HepG2 (cell line): ENCODE measurements at regions not wholly inside any gene's neighbourhood (a gene's known extent, or its start where the extent isn't known, plus 50 kb on each side); places are given as distances from the start of the nearest gene placed in this dataset.

Experiments
- ATAC-seq: fragments of 200-7000 bp; cut with Tn5 transposase; 3 replicates; pipeline ENCODE4 v1.9.1; 2020; ENCODE audit warnings: mild to moderate bottlenecking, moderate library complexity
- BruUV-seq: library from RNA; stranded (reverse); fragments of 400-500 nt; replicated peaks from 2 replicates; lab custom pipeline; 2021; lab: Mats Ljungman, UMichigan
- CTCF ChIA-PET: fragments of 300-600 bp; formaldehyde crosslinking; extraction: SDS; loops from one replicate; lab custom pipeline; 2021; ENCODE audit warnings: low total read pairs, inconsistent platforms, low intra/inter-chr PET ratio; lab: Yijun Ruan, JAX
- POLR2A ChIA-PET: fragments of 350-600 bp; sonication (Branson Sonifier 250); formaldehyde crosslinking; loops from one replicate; lab custom pipeline; 2020; ENCODE audit warnings: antibody characterized with exemption, inconsistent platforms; lab: Yijun Ruan, JAX
- DNase-seq: peaks from one replicate; pipeline ENCODE4 v3.0.0-alpha.2; 2015; ENCODE audit warnings: low spot score
- FAIRE-seq: peaks from 3 replicates; lab custom pipeline; 2011; peaks lifted over from hg19 to GRCh38; lab: Jason Lieb, UNC
- H2AFZ ChIP-seq: one replicate; pipeline ENCODE4 v1.6.1; 2011; ENCODE audit warnings: low read length, inconsistent platforms
- H3K27ac ChIP-seq: fragments of 300-600 bp; 3 replicates; pipeline ENCODE4 v1.8.0; 2011; ENCODE audit warnings: mixed run types, mild to moderate bottlenecking, mixed read lengths, low read length, inconsistent platforms; ENCODE audit not compliant: insufficient read depth; ENCODE audit errors: extremely low read length
- H3K27me3 ChIP-seq, 2 experiments: fragments of 200-600 bp in 1 of 2; 2 replicates in 1 of 2; 3 replicates in 1 of 2; pipeline versions ENCODE4 v1.6.0 to v1.8.0; 2011; ENCODE audit warnings: low read length in 2 of 2, mild to moderate bottlenecking in 2 of 2, moderate library complexity in 2 of 2, inconsistent platforms in 1 of 2; ENCODE audit not compliant: insufficient read depth in 2 of 2, control insufficient read depth in 1 of 2
- H3K36me3 ChIP-seq, 2 experiments: fragments of 200-600 bp in 1 of 2; replicated peaks in 1 of 2; 2 replicates in 1 of 2; 3 replicates in 1 of 2; pipeline versions ENCODE4 v1.5.1 to v1.8.0; 2011; ENCODE audit warnings: low read length in 2 of 2, inconsistent platforms in 1 of 2; ENCODE audit not compliant: insufficient read depth in 2 of 2, control insufficient read depth in 1 of 2
- H3K4me1 ChIP-seq: 2 replicates; pipeline ENCODE4 v1.5.1; 2012; ENCODE audit warnings: low read length, inconsistent platforms; ENCODE audit not compliant: insufficient read depth
- H3K4me2 ChIP-seq: 2 replicates; pipeline ENCODE4 v1.6.0; 2011; ENCODE audit warnings: low read depth, low read length, inconsistent platforms
- H3K4me3 ChIP-seq, 3 experiments: fragments of 200-600 bp in 1 of 3; sonication (generic), shearing (Covaris generic) in 1 of 3; replicated peaks in 1 of 3; 2 replicates each; pipeline ENCODE4 v1.5.1; 2011 to 2016; ENCODE audit warnings: low read length in 3 of 3, inconsistent platforms in 2 of 3, low read depth in 2 of 3, mild to moderate bottlenecking in 2 of 3, control low read depth in 1 of 3, mixed read lengths in 1 of 3; ENCODE audit not compliant: insufficient read depth in 1 of 3
- H3K79me2 ChIP-seq: one replicate; pipeline ENCODE4 v1.6.1; 2011; ENCODE audit warnings: low read length, inconsistent platforms; ENCODE audit not compliant: insufficient read depth
- H3K9ac ChIP-seq: 2 replicates; pipeline ENCODE4 v1.6.0; 2011; ENCODE audit warnings: mild to moderate bottlenecking, low read depth, low read length, inconsistent platforms; ENCODE audit not compliant: insufficient read depth
- H3K9me3 ChIP-seq: 2 replicates; pipeline ENCODE4 v1.5.1; 2012; ENCODE audit warnings: mild to moderate bottlenecking, low read length
- H4K20me1 ChIP-seq: 2 replicates; pipeline ENCODE4 v1.6.0; 2011; ENCODE audit warnings: inconsistent platforms, mild to moderate bottlenecking, low read length, moderate library complexity; ENCODE audit not compliant: insufficient read depth
- ARNTL ChIP-seq: sonication (generic); formaldehyde crosslinking; IDR thresholded peaks from 2 replicates; pipeline ENCODE4 v1.4.0; 2020; ENCODE audit warnings: mild to moderate bottlenecking, missing genetic modification reagents
- DDIT3 ChIP-seq: sonication (generic); formaldehyde crosslinking; IDR thresholded peaks from 2 replicates; pipeline ENCODE4 v1.4.0; 2020; ENCODE audit warnings: mild to moderate bottlenecking, missing genetic modification reagents
- HOXD1 ChIP-seq: sonication (generic); formaldehyde crosslinking; IDR thresholded peaks from 2 replicates; pipeline ENCODE4 v1.5.0; 2020; ENCODE audit warnings: missing genetic modification reagents
- MAFK ChIP-seq, 2 experiments: IDR thresholded peaks in 1 of 2; conservative IDR thresholded peaks in 1 of 2; 2 replicates each; pipeline ENCODE4 v1.6.1; 2011; ENCODE audit warnings: improper control_type of control experiment in 2 of 2, low read length in 2 of 2
- NFKB2 ChIP-seq: sonication (generic); formaldehyde crosslinking; IDR thresholded peaks from 2 replicates; pipeline ENCODE4 v1.4.0; 2020; ENCODE audit warnings: missing genetic modification reagents, borderline replicate concordance
- RFX1 ChIP-seq: fragments of 450-650 bp; IDR thresholded peaks from 2 replicates; pipeline ENCODE4 v1.6.1; 2017
- SATB2 ChIP-seq: sonication (generic); formaldehyde crosslinking; IDR thresholded peaks from 2 replicates; pipeline ENCODE4 v1.5.0; 2020; ENCODE audit warnings: missing genetic modification reagents
- SSRP1 ChIP-seq: IDR thresholded peaks from 2 replicates; pipeline ENCODE4 v1.6.1; 2016; ENCODE audit warnings: control low read depth
- YY1 ChIP-seq: IDR thresholded peaks from 2 replicates; pipeline ENCODE4 v1.6.1; 2011; ENCODE audit warnings: low read length, low read depth, moderate library complexity, mild to moderate bottlenecking; ENCODE audit not compliant: insufficient read depth, insufficient replicate concordance
- ZKSCAN5 ChIP-seq: sonication (generic); formaldehyde crosslinking; IDR thresholded peaks from 2 replicates; pipeline ENCODE4 v1.5.1; 2020; ENCODE audit warnings: mild to moderate bottlenecking, missing genetic modification reagents
- ZNF484 ChIP-seq: sonication (generic); formaldehyde crosslinking; IDR thresholded peaks from 2 replicates; pipeline ENCODE4 v1.5.1; 2020; ENCODE audit warnings: mild to moderate bottlenecking, low read depth, missing genetic modification reagents, borderline replicate concordance
- ZNF781 ChIP-seq: sonication (generic); formaldehyde crosslinking; IDR thresholded peaks from 2 replicates; pipeline ENCODE4 v1.5.1; 2020; ENCODE audit warnings: borderline replicate concordance, mild to moderate bottlenecking, missing genetic modification reagents; ENCODE audit errors: not compliant biosample characterization
- ZNF83 ChIP-seq: sonication (generic); formaldehyde crosslinking; IDR thresholded peaks from 2 replicates; pipeline ENCODE4 v1.4.0; 2020; ENCODE audit warnings: missing genetic modification reagents, mild to moderate bottlenecking, borderline replicate concordance
- ZSCAN5A ChIP-seq: sonication (generic); formaldehyde crosslinking; IDR thresholded peaks from 2 replicates; pipeline ENCODE4 v1.8.0; 2022; ENCODE audit warnings: mild to moderate bottlenecking, missing genetic modification reagents, borderline replicate concordance
- WGBS: methylation state at CpG from one replicate; pipeline ENCODE4 v1.1.6; 2017; ENCODE audit warnings: low lambda C conversion rate; 5-methylcytosine and 5-hydroxymethylcytosine counted together
- in situ Hi-C: cut with HindIII; loops from 2 replicates; pipeline ENCODE4 v1.10.0; 2017; ENCODE audit warnings: low pct_unique_long_range_greater_than_20kb; ENCODE audit not compliant: extremely low pct_ligation_motif_present
- intact Hi-C: fragments of 100-400 bp; cut with micrococcal nuclease; formaldehyde crosslinking; loops from one replicate; pipeline ENCODE4 v1.10.0; 2022; ENCODE audit not compliant: unreplicated experiment
- TF ChIP-seq, protein P1 (sequence below): sonication (generic); formaldehyde crosslinking; IDR thresholded peaks from 2 replicates; pipeline ENCODE4 v1.5.1; 2020; ENCODE audit warnings: missing genetic modification reagents, mild to moderate bottlenecking, borderline replicate concordance

GRCh38 chr7:131931370-131931769 is 374.9 kb upstream of the PODXL start:
- POLR2A ChIA-PET, result no interaction called here

DNA sequence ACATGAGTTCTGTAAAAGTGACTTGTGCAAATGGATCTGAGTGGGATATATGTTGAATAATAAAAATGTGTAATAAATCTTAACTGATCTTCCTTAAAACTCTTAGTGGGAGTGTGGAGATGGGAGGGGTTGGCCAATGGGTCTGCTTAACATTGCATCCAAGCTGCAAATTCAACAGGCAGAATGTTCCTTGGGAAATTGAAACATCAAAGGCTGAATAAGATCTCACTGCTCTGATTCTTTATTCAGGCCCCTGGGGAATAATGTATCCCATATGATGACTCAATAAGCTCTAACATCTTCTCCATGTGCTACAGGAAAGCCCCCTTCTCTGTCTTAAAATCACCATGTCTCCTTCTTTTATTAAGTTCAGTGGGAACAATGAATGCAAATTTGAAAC is 373.2 kb upstream of the PODXL start:
- no peaks in the 10 kb centered on the region for H4K20me1 ChIP-seq
- intact Hi-C loops (no loop called here), in situ Hi-C loops (no loop called here)
- peaks cover 6% of the 10 kb centered on the region; the same call in 1 of the 2 replicates for H3K4me1 ChIP-seq
- no peak for FAIRE-seq
- H3K36me3 ChIP-seq, result no peaks in the 10 kb centered on the region
- no peak for ATAC-seq
- H3K4me3 ChIP-seq, result no peak overlapping the region
- H2AFZ ChIP-seq, result no peak overlapping the region
- DNase-seq, result no peak
- H3K9me3 ChIP-seq, result no peaks in the 10 kb centered on the region
- H3K4me2 ChIP-seq, result no peak overlapping the region
- H3K79me2 ChIP-seq, result no peaks in the 10 kb centered on the region
- no peak overlapping the region for H3K9ac ChIP-seq
- BruUV-seq, result no TSS peak
- H3K27me3 ChIP-seq, result no peaks in the 10 kb centered on the region
- CTCF ChIA-PET, result no interaction called here
- POLR2A ChIA-PET, result no interaction called here
- H3K27ac ChIP-seq, result no peak overlapping the region
- TF ChIP-seq NFKB2 (CRISPR knock-in tag), result no peak
- TF ChIP-seq ZKSCAN5 (CRISPR knock-in tag), result no peak
- no peak for TF ChIP-seq DDIT3 (CRISPR knock-in tag)
- TF ChIP-seq YY1, result no peak
- no peak for TF ChIP-seq HOXD1 (CRISPR knock-in tag)
- TF ChIP-seq SSRP1 (CRISPR knock-in tag), result no peak
- no peak for TF ChIP-seq ZNF484 (CRISPR knock-in tag)
- TF ChIP-seq ZSCAN5A (CRISPR knock-in tag), result no peak
- no peak for TF ChIP-seq RFX1
- TF ChIP-seq, protein P1, sequence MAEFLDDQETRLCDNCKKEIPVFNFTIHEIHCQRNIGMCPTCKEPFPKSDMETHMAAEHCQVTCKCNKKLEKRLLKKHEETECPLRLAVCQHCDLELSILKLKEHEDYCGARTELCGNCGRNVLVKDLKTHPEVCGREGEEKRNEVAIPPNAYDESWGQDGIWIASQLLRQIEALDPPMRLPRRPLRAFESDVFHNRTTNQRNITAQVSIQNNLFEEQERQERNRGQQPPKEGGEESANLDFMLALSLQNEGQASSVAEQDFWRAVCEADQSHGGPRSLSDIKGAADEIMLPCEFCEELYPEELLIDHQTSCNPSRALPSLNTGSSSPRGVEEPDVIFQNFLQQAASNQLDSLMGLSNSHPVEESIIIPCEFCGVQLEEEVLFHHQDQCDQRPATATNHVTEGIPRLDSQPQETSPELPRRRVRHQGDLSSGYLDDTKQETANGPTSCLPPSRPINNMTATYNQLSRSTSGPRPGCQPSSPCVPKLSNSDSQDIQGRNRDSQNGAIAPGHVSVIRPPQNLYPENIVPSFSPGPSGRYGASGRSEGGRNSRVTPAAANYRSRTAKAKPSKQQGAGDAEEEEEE (CRISPR knock-in tag), result no peak
- no peak for TF ChIP-seq ARNTL (CRISPR knock-in tag)
- no peak for TF ChIP-seq ZNF781 (CRISPR knock-in tag)
- no peak for TF ChIP-seq SATB2 (CRISPR knock-in tag)

More at GRCh38 chr7:131931370-131931769, 374.9 kb upstream of the PODXL start:
- FAIRE-seq (no peak), DNase-seq (no peak), ATAC-seq (no peak)
- BruUV-seq, result no TSS peak
- CTCF ChIA-PET, result no interaction called here
- TF ChIP-seq MAFK (conservative IDR thresholded peaks at IDR 0.05 in 1 of 2, IDR thresholded peaks at IDR 0.05 in 1 of 2; ENCODE audit: low read length in 2 of 2), result peak in 1 of 2 experiments; percentile 51; a peak in 1 of 4 replicates
- TF ChIP-seq ZNF83 (CRISPR knock-in tag), result no peak
- WGBS, result 0% methylated on average over 2 of the region's 5 CpGs
- no peaks in the 10 kb centered on the region for H3K79me2 ChIP-seq
- no peak overlapping the region for H3K27ac ChIP-seq
- in situ Hi-C loops, result no loop called here
- H3K4me3 ChIP-seq, result no peak overlapping the region
- no peak overlapping the region for H3K9ac ChIP-seq
- intact Hi-C loops, result no loop called here
- no peak overlapping the region for H2AFZ ChIP-seq
- H3K27me3 ChIP-seq, result no peaks in the 10 kb centered on the region
- H3K4me1 ChIP-seq, result peaks cover 10% of the 10 kb centered on the region; the same call in 1 of the 2 replicates
- no peak overlapping the region for H3K4me2 ChIP-seq
- no peaks in the 10 kb centered on the region for H4K20me1 ChIP-seq
- H3K9me3 ChIP-seq, result no peaks in the 10 kb centered on the region
- H3K36me3 ChIP-seq, result no peaks in the 10 kb centered on the region
